Stimulated activated CD8-positive, alpha-beta memory T cell treated with anti-CD3 and anti-CD28 coated beads, Interleukin-12 subunit alpha, Interleukin-12 subunit beta, amount 100 ng/mL, for 4 hours (primary cell): ENCODE measurements at regions not wholly inside any gene's neighbourhood (a gene's known extent, or its start where the extent isn't known, plus 50 kb on each side); places are given as distances from the start of the nearest gene placed in this dataset.
"Not testable (repeated sequence)": the region's sequence is repeated elsewhere in the genome, so short reads cannot be mapped to it uniquely, and the experiment has no call there.

ENCODE experiments used
- DNase-seq: peaks from one replicate; pipeline ENCODE4 v3.0.0-alpha.2; 2020; ENCODE audit warnings: low read depth

GRCh38 chr1:196160066-196160795, 448.0 kb downstream of the KCNT2 start:
- no peak for DNase-seq

DNA sequence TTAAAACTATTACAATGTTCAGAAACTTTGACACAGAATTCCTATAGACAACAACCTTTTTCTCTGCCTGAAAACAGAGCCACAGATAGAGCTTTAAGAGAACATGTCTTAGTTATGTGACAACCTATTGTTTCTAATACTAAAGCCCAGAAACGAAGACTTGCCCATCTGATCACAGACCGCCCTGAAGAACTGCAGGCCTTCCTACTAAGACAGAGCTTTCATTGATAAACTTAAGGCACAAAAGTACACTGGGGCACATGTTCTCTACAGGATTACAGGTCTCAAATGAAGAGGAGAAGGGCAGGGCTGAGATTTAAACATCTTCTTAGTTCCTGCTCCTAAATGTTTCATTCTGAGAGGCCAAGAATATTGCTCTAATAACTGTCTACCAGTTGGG, 452.7 kb downstream of the KCNT2 start:
- no peak for DNase-seq

DNA sequence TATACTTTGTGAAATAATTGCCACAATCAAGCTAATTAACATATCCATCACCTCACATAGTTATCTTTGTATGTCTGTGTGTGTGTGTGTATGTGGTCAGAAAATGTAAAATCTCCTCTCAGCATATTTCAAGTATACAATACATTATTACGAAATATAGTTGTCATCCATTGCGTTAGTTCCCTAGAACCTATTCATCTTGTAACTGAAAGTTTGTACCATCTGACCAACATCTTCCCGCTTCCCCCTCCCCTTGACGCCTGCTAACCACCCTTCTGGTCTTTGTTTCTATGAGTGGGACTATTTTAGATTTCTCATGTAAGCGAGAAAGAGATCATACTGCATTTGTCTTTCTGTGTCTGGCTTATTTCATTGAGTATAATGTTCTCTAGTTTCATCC, 455.3 kb downstream of the KCNT2 start:
- DNase-seq = no peak

DNA sequence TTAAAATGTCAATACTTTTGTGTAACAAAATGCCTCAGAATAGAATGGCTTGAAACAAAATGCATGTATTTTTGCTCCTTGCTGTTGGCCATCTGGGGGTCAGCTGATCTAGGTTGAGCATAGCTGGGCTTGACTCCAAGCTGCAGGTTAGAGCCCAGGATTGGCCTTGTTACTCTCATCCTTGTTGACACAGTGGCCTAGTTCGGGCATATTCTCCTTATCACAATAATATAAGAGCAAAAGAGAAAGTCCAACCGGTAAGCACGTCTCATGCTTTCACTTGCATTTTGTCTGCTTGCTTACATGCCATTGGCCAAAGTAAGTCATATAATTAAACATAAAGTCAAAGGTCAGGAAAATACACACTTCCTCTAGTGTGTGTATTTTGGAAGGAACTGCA, 456.2 kb downstream of the KCNT2 start:
- no peak for DNase-seq

DNA sequence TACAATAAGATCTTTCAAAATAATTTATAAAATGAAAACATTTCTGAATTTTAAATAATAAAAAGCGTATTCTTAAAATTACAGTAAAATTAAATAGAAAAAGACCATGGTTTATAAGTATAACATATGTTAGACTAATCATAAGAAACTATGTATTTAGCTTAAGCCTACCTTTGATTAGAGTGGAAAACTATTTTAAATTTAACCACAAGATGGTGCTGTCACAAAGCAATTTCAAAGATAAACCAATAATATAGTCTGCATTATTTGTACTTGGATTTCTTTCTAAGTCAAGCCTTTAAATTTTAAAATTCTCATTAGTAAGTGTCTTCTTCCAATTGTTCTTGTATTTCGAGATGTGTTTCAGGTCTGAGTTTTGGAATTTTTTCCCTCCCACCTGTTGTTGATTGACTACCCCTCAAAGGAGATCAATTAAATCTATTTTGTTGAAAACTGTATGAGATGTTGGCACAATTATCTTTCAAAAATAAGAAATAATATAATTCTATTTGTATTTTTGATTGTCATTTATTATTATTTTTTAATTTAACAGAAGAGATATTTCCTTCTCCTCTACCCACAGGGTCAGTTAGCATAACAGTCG, 459.8 kb downstream of the KCNT2 start:
- DNase-seq = no peak

- DNase-seq = no peak
Measured at GRCh38 chr1:196147530-196147929, 460.7 kb downstream of the KCNT2 start.

DNA sequence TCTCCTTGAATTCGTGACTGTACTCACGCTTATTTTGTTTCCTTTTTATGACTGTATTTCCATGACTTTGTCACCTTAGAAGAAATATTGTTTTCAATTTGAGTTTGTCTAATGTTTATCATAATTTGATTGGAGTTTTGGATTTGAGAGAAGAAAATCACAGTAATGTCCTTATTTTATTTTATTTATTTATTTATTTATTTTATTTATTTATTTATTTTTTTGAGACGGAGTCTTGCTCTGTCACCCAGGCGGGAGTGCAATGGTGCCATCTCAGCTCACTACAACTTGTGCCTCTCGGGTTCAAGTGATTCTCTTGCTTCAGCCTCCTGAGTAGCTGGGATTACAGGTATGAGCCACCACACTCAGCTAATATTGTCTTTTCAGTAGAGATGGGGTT, 463.1 kb downstream of the KCNT2 start:
- not testable (repeated sequence) for DNase-seq

- DNase-seq = no peak
Measured at GRCh38 chr1:196144588-196144987, 463.7 kb downstream of the KCNT2 start.

GRCh38 chr1:196143602-196144342, 464.5 kb downstream of the KCNT2 start:
- no peak for DNase-seq

DNA sequence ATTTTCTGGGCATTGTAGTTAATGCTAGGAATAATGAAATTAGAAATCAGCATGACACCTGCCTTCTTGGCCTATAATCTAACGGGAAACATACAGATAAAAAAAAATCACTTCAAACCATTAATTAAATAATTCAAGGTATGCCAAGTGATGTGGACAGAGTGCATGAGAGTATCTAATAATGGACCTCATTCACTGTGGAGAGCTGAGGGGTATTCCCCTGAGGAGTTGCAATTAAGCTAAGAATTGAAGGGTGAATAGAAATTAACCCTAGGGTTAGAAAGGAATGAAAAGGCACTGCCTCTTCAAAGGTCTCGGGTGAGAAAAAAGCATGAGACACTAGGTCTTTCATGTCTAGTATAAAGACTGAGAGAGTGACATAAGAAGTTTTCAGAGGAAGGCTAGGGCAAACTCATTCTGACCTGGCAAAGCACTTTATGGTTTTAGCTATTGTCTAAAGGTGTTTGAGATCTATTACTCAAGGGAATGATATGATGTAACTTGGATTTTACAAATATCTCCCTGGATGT, 466.1 kb downstream of the KCNT2 start:
- no peak for DNase-seq

- DNase-seq = no peak
Measured at GRCh38 chr1:196136396-196136795, 471.8 kb downstream of the KCNT2 start.

GRCh38 chr1:196131691-196132090, 476.5 kb downstream of the KCNT2 start:
- no peak for DNase-seq

- DNase-seq = no peak
Measured at GRCh38 chr1:196128835-196129234, 479.4 kb downstream of the KCNT2 start.

- DNase-seq = no peak
Measured at GRCh38 chr1:196121181-196121580, 487.1 kb downstream of the KCNT2 start.

DNA sequence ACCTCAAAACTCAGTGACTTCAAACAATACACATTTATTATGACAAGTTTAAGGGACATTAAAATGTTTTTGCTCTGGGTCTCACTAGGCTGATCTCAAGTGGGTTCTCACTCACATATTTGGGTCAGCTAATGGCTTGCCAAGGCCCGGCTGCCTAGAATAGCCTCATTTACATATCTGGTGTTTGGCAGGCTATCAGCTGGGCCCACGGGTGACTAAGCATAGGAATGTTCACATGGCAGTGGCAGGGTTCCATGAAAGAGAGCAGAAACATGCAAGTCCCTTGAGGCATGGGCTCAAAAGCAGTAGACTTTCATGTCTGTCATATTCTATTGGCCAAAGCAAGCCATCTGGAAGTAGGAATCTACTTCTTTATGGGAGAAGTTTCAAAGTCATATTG, 492.6 kb downstream of the KCNT2 start:
- no peak for DNase-seq

GRCh38 chr1:196114193-196114592, 494.0 kb downstream of the KCNT2 start:
- no peak for DNase-seq

DNA sequence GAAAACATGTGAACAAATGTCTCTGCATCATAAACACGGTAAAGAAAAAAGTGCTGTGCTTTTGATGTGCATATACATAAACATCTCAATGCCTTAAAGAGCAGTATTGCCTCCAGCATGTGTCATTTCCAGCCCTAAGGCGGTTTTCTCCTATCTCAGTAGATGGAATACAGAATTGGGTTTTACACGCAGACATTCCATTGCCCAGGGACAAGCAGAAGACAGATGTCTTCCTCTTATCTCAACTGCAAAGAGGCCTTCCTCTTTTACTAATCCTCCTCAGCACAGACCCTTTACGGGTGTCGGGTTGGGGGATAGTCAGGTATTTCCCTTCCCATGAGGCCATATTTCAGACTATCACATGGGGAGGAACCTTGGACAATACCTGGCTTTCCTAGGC, 499.2 kb downstream of the KCNT2 start:
- DNase-seq = not testable (repeated sequence)

- DNase-seq = no peak
Measured at GRCh38 chr1:196105901-196106300, 502.3 kb downstream of the KCNT2 start.

- no peak for DNase-seq
Measured at GRCh38 chr1:196102826-196103225, 505.4 kb downstream of the KCNT2 start.

GRCh38 chr1:196098000-196098399, 510.2 kb downstream of the KCNT2 start:
- no peak for DNase-seq

DNA sequence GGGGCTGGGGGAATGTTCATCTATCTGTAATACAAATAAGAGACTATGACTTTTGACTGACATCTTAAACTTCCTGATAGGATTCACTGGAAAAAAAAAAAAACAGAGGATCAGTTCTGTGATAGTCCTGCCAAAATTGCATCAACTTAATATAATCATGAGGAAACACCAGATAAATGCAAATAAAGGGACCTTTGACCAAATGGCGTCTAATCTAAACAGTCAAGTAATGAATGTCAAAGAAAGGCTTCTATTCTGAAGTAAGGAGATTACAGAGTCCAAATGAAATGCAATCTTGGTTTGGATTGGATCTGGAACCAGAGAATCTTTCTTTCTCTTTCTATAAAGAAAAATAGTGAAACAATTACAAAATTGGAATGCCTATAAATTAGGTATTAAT, 513.4 kb downstream of the KCNT2 start:
- no peak for DNase-seq

DNA sequence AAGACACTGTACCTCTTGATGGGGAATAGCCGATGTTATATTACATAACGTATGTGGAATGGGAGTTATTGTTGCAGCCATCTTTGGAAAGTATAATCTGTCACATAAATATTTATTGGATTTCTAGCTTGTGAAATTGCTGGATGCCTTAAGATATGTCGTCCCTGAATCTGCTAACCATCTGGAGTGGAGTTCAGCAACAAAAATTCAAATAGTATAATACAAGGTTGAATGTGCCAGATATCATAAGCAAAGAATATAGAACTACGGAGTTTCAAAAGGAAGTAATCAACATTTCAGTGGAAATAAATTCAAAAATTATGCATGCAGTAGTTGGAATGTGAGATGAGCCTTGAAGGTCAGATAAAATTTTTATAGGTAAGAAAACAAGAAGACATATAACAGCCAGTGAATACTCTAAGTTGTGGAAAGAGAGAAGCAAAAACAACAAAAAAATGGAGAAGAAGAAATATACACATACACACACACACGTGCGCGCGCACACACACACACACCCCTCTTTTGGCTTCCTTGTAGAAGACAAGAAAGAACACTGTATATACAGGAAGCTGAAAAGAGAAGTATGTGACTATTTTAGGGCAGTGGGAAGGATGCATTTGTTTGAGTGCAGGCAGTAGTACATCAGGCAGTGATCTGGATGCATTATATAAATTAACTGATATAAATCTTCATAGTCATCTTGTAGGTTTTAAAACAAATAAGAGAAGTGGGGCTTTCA, 516.7 kb downstream of the KCNT2 start:
- DNase-seq = no peak
